ENCODE measurements at regions not wholly inside any gene's neighbourhood (a gene's known extent, or its start where the extent isn't known, plus 50 kb on each side); places are given as distances from the start of the nearest gene placed in this dataset.

DNA sequence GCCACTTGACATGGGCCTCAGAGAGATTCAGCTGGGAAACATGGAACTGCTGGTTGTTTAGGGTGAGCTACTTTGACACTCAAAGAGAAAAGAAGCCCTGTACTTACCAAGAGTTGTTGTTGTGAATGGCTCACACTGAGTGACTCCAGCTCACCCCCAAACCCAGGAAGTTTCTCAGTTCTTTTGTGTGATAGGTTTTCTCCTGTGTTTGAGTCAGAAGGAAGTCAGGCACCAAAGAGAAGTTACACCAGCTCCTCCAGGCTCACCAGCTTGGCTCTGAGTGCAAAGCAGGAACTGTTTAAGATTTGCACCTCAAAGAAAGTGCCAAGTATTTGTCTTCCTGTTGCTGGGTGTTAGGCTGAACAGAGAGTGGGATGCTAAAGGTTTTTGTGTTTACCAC lies 111.2 kb upstream of the PROX1 start:
- DNase-seq (ENCODE audit: low read depth, low spot score): no peak
- TF ChIP-seq, protein P1, sequence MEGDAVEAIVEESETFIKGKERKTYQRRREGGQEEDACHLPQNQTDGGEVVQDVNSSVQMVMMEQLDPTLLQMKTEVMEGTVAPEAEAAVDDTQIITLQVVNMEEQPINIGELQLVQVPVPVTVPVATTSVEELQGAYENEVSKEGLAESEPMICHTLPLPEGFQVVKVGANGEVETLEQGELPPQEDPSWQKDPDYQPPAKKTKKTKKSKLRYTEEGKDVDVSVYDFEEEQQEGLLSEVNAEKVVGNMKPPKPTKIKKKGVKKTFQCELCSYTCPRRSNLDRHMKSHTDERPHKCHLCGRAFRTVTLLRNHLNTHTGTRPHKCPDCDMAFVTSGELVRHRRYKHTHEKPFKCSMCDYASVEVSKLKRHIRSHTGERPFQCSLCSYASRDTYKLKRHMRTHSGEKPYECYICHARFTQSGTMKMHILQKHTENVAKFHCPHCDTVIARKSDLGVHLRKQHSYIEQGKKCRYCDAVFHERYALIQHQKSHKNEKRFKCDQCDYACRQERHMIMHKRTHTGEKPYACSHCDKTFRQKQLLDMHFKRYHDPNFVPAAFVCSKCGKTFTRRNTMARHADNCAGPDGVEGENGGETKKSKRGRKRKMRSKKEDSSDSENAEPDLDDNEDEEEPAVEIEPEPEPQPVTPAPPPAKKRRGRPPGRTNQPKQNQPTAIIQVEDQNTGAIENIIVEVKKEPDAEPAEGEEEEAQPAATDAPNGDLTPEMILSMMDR (IDR thresholded peaks at IDR 0.05; ENCODE audit: low read depth, low read length): no peak
- in situ Hi-C loops (cut with HindIII; ENCODE audit: low sequenced_read_pairs): no loop called here
- H3K4me3 ChIP-seq (ENCODE audit: low read depth, low read length): no peak overlapping the region

GRCh38 chr1:213883618-213884017 lies 104.2 kb upstream of the PROX1 start:
- in situ Hi-C loops (cut with HindIII; ENCODE audit: low sequenced_read_pairs): no loop called here
- DNase-seq (ENCODE audit: low read depth, low spot score): no peak
- TF ChIP-seq, protein P1 (IDR thresholded peaks at IDR 0.05; ENCODE audit: low read depth, low read length): no peak
- H3K4me3 ChIP-seq (ENCODE audit: low read depth, low read length): no peak overlapping the region

- DNase-seq (ENCODE audit: low read depth, low spot score): no peak
- no peak overlapping the region for H3K4me3 ChIP-seq (ENCODE audit: low read depth, low read length)
- TF ChIP-seq, protein P1 (IDR thresholded peaks at IDR 0.05; ENCODE audit: low read depth, low read length): no peak
- in situ Hi-C loops (cut with HindIII; ENCODE audit: low sequenced_read_pairs): no loop called here
Observed at GRCh38 chr1:213884402-213884801, 103.4 kb upstream of the PROX1 start.

DNA sequence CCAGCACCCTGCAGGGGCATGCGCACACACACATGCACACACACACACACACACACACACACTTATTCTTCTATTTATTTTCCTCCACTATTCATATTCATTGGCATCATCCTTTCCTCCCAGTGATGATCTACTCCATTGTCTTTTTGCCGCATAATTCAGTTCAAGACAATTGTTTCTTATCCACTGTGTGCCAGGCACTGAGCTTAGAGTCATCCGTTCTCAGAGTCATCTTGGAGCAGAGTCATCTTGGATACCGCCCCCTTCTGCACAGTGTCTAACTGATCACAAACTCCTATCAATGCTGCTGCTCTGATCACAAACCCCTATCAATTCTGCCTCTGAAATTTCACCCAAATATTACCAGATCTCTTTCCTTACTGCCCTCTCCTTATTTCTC lies 102.8 kb upstream of the PROX1 start:
- in situ Hi-C loops (cut with HindIII; ENCODE audit: low sequenced_read_pairs): no loop called here
- DNase-seq (ENCODE audit: low read depth, low spot score): no peak
- H3K4me3 ChIP-seq (ENCODE audit: low read depth, low read length): no peak overlapping the region
- TF ChIP-seq, protein P1 (IDR thresholded peaks at IDR 0.05; ENCODE audit: low read depth, low read length): no peak

DNA sequence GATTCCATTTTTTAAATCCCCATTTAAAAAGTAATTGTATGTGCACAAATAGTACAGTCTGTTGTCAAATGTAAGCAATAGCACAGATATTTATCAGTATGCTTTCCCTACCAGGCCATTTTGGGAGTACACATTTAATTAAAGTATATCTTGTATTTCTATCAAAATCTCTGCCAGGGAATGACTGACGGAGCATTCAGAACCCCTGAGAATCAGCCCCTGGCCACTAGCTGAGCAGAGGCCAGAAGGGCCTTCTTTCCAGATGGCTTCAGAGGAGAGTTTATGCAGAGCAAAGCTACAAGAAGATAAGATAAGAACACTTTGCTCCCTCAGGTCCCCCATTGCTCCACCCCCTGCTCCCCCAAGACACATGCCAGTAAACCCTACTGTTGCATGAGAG lies 99.9 kb upstream of the PROX1 start:
- no peak overlapping the region for H3K4me3 ChIP-seq (ENCODE audit: low read depth, low read length)
- no peak for DNase-seq (ENCODE audit: low read depth, low spot score)
- in situ Hi-C loops (cut with HindIII; ENCODE audit: low sequenced_read_pairs): no loop called here
- TF ChIP-seq, protein P1 (IDR thresholded peaks at IDR 0.05; ENCODE audit: low read depth, low read length): no peak

DNA sequence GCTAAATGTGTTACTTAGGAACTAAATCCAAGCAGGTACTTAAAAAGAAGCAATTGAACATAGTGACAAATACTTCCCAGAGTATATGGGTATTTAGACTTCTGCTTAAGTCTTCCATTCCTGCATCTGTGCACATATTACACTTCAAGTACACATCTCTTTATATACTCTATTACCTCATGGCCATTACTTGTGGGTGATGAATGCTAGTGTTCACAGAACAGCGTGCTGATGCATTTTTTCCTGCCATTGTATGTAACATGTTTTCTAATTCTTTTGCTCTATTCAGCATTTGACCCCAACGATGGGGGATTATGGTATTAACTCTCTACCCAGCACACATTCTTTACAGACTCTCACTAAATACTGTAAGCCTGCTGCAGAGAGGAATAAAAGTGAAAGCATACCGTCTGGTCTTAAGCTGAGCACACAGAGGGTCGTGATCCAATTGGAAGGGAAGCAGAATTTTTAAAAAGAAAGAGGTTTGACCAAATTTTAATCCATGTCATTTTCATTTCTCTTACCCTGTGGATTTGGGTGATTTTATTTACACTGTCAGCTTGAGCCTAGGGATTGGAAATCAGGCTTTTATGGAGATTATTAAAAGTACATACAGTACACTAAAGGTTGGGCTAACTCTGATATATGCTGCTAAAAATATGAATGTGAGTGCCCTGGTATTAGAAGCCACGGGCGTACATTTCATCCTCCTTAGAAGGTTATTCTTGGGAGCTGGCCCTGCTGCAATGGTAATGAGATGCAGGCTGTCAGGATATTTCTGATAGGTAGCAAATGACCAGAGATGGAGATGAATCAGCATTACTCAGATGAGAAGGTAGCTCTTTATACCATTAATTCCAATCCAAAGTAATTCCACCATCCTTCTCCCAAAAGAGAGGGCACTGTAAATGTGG lies 95.5 kb upstream of the PROX1 start:
- no peak for DNase-seq (ENCODE audit: low read depth, low spot score)
- TF ChIP-seq, protein P1 (IDR thresholded peaks at IDR 0.05; ENCODE audit: low read depth, low read length): no peak
- in situ Hi-C loops (cut with HindIII; ENCODE audit: low sequenced_read_pairs): no loop called here
- no peak overlapping the region for H3K4me3 ChIP-seq (ENCODE audit: low read depth, low read length)
